ENCODE measurements at regions not wholly inside any gene's neighbourhood (a gene's known extent, or its start where the extent isn't known, plus 50 kb on each side); places are given as distances from the start of the nearest gene placed in this dataset.

DNA sequence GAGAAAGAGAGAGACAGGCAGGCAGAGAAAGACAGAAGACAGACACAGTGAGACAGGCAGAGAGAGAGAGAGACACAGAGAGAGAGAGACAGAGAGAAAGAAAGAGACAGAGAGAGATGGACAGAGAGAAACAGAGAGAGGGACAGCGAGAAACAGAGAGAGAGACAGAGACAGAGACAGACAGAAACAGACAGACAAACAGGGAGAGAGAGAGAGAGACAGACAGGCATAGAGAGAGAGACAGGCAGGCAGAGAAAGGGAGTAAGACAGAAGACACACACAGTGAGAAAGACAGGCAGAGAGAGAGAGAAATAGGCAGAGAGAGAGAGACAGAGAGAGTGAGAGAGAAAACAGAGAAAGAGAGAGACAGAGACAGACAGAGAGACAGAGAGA, 105.3 kb upstream of the ANKRD30BL start:
- TF ChIP-seq CTCF (IDR thresholded peaks at IDR 0.05) (no peak), POLR2A (IDR thresholded peaks at IDR 0.05) (no peak)

All from right lobe of liver (tissue), 4 donors.